H9 (cell line): ENCODE measurements at regions not wholly inside any gene's neighbourhood (a gene's known extent, or its start where the extent isn't known, plus 50 kb on each side); places are given as distances from the start of the nearest gene placed in this dataset.

ENCODE experiments used
- DNase-seq: peaks from one replicate; pipeline ENCODE4 v3.0.0-alpha.2; 2017
- H2AFZ ChIP-seq: one replicate; pipeline ENCODE4 v1.6.1; 2013; ENCODE audit warnings: mild to moderate bottlenecking, low read length, control low read depth, moderate library complexity
- H2AK5ac ChIP-seq: 2 replicates; pipeline ENCODE4 v1.6.1; 2013; ENCODE audit warnings: low read length, control low read depth, mixed read lengths; ENCODE audit not compliant: insufficient read length
- H2BK120ac ChIP-seq: one replicate; pipeline ENCODE4 v1.6.1; 2013; ENCODE audit warnings: low read depth, mild to moderate bottlenecking, low read length, control low read depth, inconsistent platforms; ENCODE audit not compliant: poor library complexity, severe bottlenecking
- H2BK12ac ChIP-seq: 2 replicates; pipeline ENCODE4 v1.6.1; 2013; ENCODE audit warnings: low read length, control low read depth, mixed read lengths, low read depth; ENCODE audit not compliant: insufficient read length
- H2BK15ac ChIP-seq: 2 replicates; pipeline ENCODE4 v1.6.1; 2013; ENCODE audit warnings: low read depth, low read length, control low read depth
- H2BK20ac ChIP-seq: one replicate; pipeline ENCODE4 v1.6.1; 2013; ENCODE audit warnings: low read depth, mild to moderate bottlenecking, low read length, control low read depth, inconsistent platforms; ENCODE audit not compliant: poor library complexity, severe bottlenecking
- H2BK5ac ChIP-seq: 2 replicates; pipeline ENCODE4 v1.6.1; 2013; ENCODE audit warnings: low read length, control low read depth, mixed read lengths; ENCODE audit not compliant: insufficient read length
- H3K14ac ChIP-seq: 2 replicates; pipeline ENCODE4 v1.6.1; 2013; ENCODE audit warnings: low read length, control low read depth; ENCODE audit not compliant: insufficient read depth
- H3K18ac ChIP-seq: 2 replicates; pipeline ENCODE4 v1.6.1; 2013; ENCODE audit warnings: low read depth, mild to moderate bottlenecking, mixed read lengths, low read length, control low read depth; ENCODE audit not compliant: insufficient read length
- H3K23ac ChIP-seq: 2 replicates; pipeline ENCODE4 v1.6.1; 2013; ENCODE audit warnings: low read length, control low read depth, mixed read lengths, low read depth; ENCODE audit not compliant: insufficient read length
- H3K23me2 ChIP-seq: 2 replicates; pipeline ENCODE4 v1.6.1; 2013; ENCODE audit warnings: low read depth, mild to moderate bottlenecking, mixed read lengths, low read length, control low read depth; ENCODE audit not compliant: insufficient read length, poor library complexity, severe bottlenecking
- H3K27ac ChIP-seq: 2 replicates; pipeline ENCODE4 v1.5.1; 2013; ENCODE audit warnings: low read length, control low read depth, mixed read lengths, low read depth; ENCODE audit not compliant: insufficient read length
- H3K27me3 ChIP-seq: 2 replicates; pipeline ENCODE4 v1.6.1; 2013; ENCODE audit warnings: low read length, control low read depth, inconsistent platforms; ENCODE audit not compliant: insufficient read depth
- H3K4ac ChIP-seq: 2 replicates; pipeline ENCODE4 v1.6.1; 2013; ENCODE audit warnings: low read depth, mild to moderate bottlenecking, control low read depth, inconsistent platforms, low read length, moderate library complexity
- H3K4me1 ChIP-seq: 2 replicates; pipeline ENCODE4 v1.6.1; 2013; ENCODE audit warnings: low read length, control low read depth, inconsistent platforms; ENCODE audit not compliant: insufficient read depth
- H3K4me2 ChIP-seq: 2 replicates; pipeline ENCODE4 v1.6.1; 2013; ENCODE audit warnings: low read length, control low read depth, mixed read lengths; ENCODE audit not compliant: insufficient read length, insufficient read depth
- H3K56ac ChIP-seq: 2 replicates; pipeline ENCODE4 v1.6.1; 2013; ENCODE audit warnings: low read depth, mild to moderate bottlenecking, mixed read lengths, low read length, control low read depth; ENCODE audit not compliant: insufficient read length
- H3K79me1 ChIP-seq: 2 replicates; pipeline ENCODE4 v1.6.1; 2013; ENCODE audit warnings: low read depth, mild to moderate bottlenecking, moderate library complexity, low read length, control low read depth, inconsistent platforms; ENCODE audit not compliant: insufficient read depth, poor library complexity, severe bottlenecking
- H3K79me2 ChIP-seq: 2 replicates; pipeline ENCODE4 v1.6.1; 2013; ENCODE audit warnings: low read length, control low read depth, inconsistent platforms; ENCODE audit not compliant: insufficient read depth
- H3K9ac ChIP-seq: 2 replicates; pipeline ENCODE4 v1.6.1; 2013; ENCODE audit warnings: low read length, control low read depth, mixed read lengths; ENCODE audit not compliant: insufficient read length; ENCODE audit errors: extremely low read depth
- H3K9me3 ChIP-seq: one replicate; pipeline ENCODE4 v1.6.1; 2013; ENCODE audit warnings: low read depth, low read length, inconsistent platforms; ENCODE audit not compliant: control insufficient read depth
- H3T11ph ChIP-seq: one replicate; pipeline ENCODE4 v1.6.1; 2013; ENCODE audit warnings: mild to moderate bottlenecking, low read length, control low read depth, inconsistent platforms
- H4K20me1 ChIP-seq: one replicate; pipeline ENCODE4 v1.6.1; 2013; ENCODE audit not compliant: control insufficient read depth, insufficient read length, insufficient read depth
- H4K5ac ChIP-seq: 2 replicates; pipeline ENCODE4 v1.6.1; 2013; ENCODE audit warnings: low read depth, mild to moderate bottlenecking, mixed read lengths, low read length, control low read depth; ENCODE audit not compliant: insufficient read length
- H4K8ac ChIP-seq: replicated peaks from 2 replicates; pipeline ENCODE4 v1.6.1; 2013; ENCODE audit warnings: low read length, control low read depth, mixed read lengths, low read depth; ENCODE audit not compliant: insufficient read length
- H4K91ac ChIP-seq: 2 replicates; pipeline ENCODE4 v1.6.1; 2013; ENCODE audit warnings: low read depth, mild to moderate bottlenecking, moderate library complexity, mixed read lengths, low read length, control low read depth; ENCODE audit not compliant: insufficient read length
- H3K27ac Mint-ChIP-seq, 3 experiments: 2 replicates in 2 of 3; 3 replicates in 1 of 3; pipeline ENCODE4 v1.8.0; 2020 to 2021; ENCODE audit warnings: mixed read lengths in 3 of 3, mild to moderate bottlenecking in 1 of 3, moderate library complexity in 1 of 3
- H3K27me3 Mint-ChIP-seq: 2 replicates; pipeline ENCODE4 v1.8.0; 2021; ENCODE audit warnings: low read depth, mild to moderate bottlenecking, moderate library complexity, mixed read lengths
- H3K36me3 Mint-ChIP-seq, 3 experiments: 2 replicates in 2 of 3; 3 replicates in 1 of 3; pipeline ENCODE4 v1.8.0; 2020 to 2021; ENCODE audit warnings: low read depth in 3 of 3, mixed read lengths in 3 of 3; ENCODE audit not compliant: insufficient read depth in 1 of 3
- H3K4me1 Mint-ChIP-seq, 2 experiments: 2 replicates each; pipeline ENCODE4 v1.8.0; 2020; ENCODE audit warnings: mixed read lengths in 2 of 2
- H3K4me3 Mint-ChIP-seq, 2 experiments: 2 replicates in 1 of 2; 3 replicates in 1 of 2; pipeline ENCODE4 v1.8.0; 2020 to 2021; ENCODE audit warnings: mild to moderate bottlenecking in 2 of 2, mixed read lengths in 2 of 2, moderate library complexity in 1 of 2
- H3K9me3 Mint-ChIP-seq, 2 experiments: 2 replicates in 1 of 2; 3 replicates in 1 of 2; pipeline ENCODE4 v1.8.0; 2020; ENCODE audit warnings: mild to moderate bottlenecking in 2 of 2, mixed read lengths in 2 of 2, moderate library complexity in 1 of 2
- WGBS: extraction: QIAGEN DNeasy Blood & Tissue Kit; methylation state at CpG from one replicate; pipeline ENCODE4 v1.1.7; 2013; ENCODE audit warnings: missing lambda C conversion rate, low lambda C conversion rate, mixed read lengths; ENCODE audit not compliant: insufficient read length; ENCODE audit errors: extremely low coverage; 5-methylcytosine and 5-hydroxymethylcytosine counted together
- TF ChIP-seq, protein P1 (sequence below): fragments of 200-600 bp; sonication (generic); conservative IDR thresholded peaks from 3 replicates; pipeline ENCODE4 v1.8.0; 2021; ENCODE audit warnings: antibody characterized with exemption, mild to moderate bottlenecking

DNA sequence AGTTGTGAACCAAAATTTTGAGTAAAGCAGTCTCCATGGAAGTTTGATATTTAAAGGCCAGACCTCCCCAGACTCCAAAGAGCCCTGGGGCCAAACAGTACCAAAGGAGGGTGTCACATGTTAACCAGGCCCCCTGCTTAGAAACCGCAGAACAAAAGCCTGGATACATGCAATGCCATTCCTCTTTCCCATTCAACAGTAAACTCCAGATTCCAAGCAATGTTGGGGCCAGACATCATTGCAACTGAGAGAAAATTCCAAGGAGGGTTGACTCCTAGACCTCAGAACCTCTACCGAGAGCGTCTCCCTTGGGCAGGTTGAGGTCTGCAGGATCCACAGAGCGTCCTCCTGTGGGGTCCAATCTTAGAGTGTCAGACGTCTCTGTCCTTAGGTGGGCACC, 404.4 kb upstream of the SYT4 start:
- no CpG with 5 or more reads among the region's 5 CpGs for WGBS
- Histone ChIP-seq H3K9me3 (no peaks in the 10 kb centered on the region), H3K4me1 (peaks cover 6% of the 10 kb centered on the region; the same call in 1 of the 2 replicates), H3K79me1 (no peaks in the 10 kb centered on the region), H3K23ac (no peak overlapping the region), H3K27ac (no peak overlapping the region), H2AK5ac (no peak overlapping the region), H3K14ac (no peak overlapping the region), H2BK12ac (no peak overlapping the region), H2BK20ac (no peak overlapping the region), H2BK15ac (no peak overlapping the region), H3T11ph (no peak overlapping the region), H4K5ac (no peak overlapping the region), H3K4ac (no peak overlapping the region), H4K91ac (no peak overlapping the region), H2AFZ (no peak overlapping the region), H3K79me2 (no peaks in the 10 kb centered on the region), H3K23me2 (no peaks in the 10 kb centered on the region), H4K20me1 (no peaks in the 10 kb centered on the region), H2BK5ac (no peak overlapping the region), H3K27me3 (no peaks in the 10 kb centered on the region), H3K9ac (no peak overlapping the region), H2BK120ac (no peak overlapping the region), H3K56ac (no peak overlapping the region), H4K8ac (no peak overlapping the region), H3K4me2 (no peak overlapping the region), H3K18ac (no peak overlapping the region)
- Mint-ChIP-seq H3K36me3 (no peaks in the 10 kb centered on the region; a peak in 1 of 7 replicates), H3K27ac (no peak overlapping the region), H3K9me3 (no peaks in the 10 kb centered on the region), H3K4me3 (no peak overlapping the region), H3K27me3 (no peaks in the 10 kb centered on the region; the same call in 1 of the 2 replicates), H3K4me1 (peaks cover 25 to 26% of the 10 kb centered on the region in 2 experiments)
- DNase-seq = no peak
- TF ChIP-seq, protein P1, sequence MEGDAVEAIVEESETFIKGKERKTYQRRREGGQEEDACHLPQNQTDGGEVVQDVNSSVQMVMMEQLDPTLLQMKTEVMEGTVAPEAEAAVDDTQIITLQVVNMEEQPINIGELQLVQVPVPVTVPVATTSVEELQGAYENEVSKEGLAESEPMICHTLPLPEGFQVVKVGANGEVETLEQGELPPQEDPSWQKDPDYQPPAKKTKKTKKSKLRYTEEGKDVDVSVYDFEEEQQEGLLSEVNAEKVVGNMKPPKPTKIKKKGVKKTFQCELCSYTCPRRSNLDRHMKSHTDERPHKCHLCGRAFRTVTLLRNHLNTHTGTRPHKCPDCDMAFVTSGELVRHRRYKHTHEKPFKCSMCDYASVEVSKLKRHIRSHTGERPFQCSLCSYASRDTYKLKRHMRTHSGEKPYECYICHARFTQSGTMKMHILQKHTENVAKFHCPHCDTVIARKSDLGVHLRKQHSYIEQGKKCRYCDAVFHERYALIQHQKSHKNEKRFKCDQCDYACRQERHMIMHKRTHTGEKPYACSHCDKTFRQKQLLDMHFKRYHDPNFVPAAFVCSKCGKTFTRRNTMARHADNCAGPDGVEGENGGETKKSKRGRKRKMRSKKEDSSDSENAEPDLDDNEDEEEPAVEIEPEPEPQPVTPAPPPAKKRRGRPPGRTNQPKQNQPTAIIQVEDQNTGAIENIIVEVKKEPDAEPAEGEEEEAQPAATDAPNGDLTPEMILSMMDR = no peak
